K562 (cell line): ENCODE measurements at regions not wholly inside any gene's neighbourhood (a gene's known extent, or its start where the extent isn't known, plus 50 kb on each side); places are given as distances from the start of the nearest gene placed in this dataset.

Experiments used
- ATAC-seq: fragments of 200-7000 bp; cut with Tn5 transposase; 3 replicates; pipeline ENCODE4 v1.9.1; 2020; ENCODE audit warnings: moderate library complexity
- BruUV-seq: library from RNA; stranded (reverse); fragments of 400-500 nt; replicated peaks from 2 replicates; lab custom pipeline; 2021; lab: Mats Ljungman, UMichigan
- CTCF ChIA-PET: fragments of 300-600 bp; formaldehyde crosslinking; extraction: SDS; loops from one replicate; lab custom pipeline; 2021; ENCODE audit warnings: low intra/inter-chr PET ratio; lab: Yijun Ruan, JAX
- POLR2A ChIA-PET: fragments of 300-600, 350-650 bp; sonication (Branson Sonifier 250); formaldehyde crosslinking; extraction: SDS; loops from one replicate; lab custom pipeline; 2021; ENCODE audit warnings: antibody characterized with exemption, inconsistent platforms; lab: Yijun Ruan, JAX
- DNase-seq, 4 experiments: peaks; one replicate each; pipeline versions ENCODE4 v3.0.0 to v3.0.0-alpha.2; 2011 to 2018; ENCODE audit warnings: low spot score in 3 of 4, mixed read lengths in 3 of 4; ENCODE audit errors: extremely low read depth in 1 of 4
- FAIRE-seq: peaks from 2 replicates; lab custom pipeline; 2011; peaks lifted over from hg19 to GRCh38; lab: Jason Lieb, UNC
- H2AFZ ChIP-seq: 2 replicates; pipeline ENCODE4 v1.6.0; 2011; ENCODE audit warnings: low read depth, low read length, control low read depth, inconsistent platforms
- H3K27ac ChIP-seq: fragments of 200-600 bp; 3 replicates; pipeline ENCODE4 v1.8.0; 2011; ENCODE audit warnings: low read depth, mild to moderate bottlenecking, control low read depth, inconsistent platforms, low read length, moderate library complexity, mixed read lengths; ENCODE audit errors: extremely low read depth
- H3K27me3 ChIP-seq, 2 experiments: fragments of 300-600 bp in 1 of 2; 2 replicates in 1 of 2; 3 replicates in 1 of 2; pipeline versions ENCODE4 v1.6.0 to v1.8.0; 2011; ENCODE audit warnings: inconsistent platforms in 2 of 2, low read length in 2 of 2, mild to moderate bottlenecking in 1 of 2, mixed read lengths in 1 of 2, moderate library complexity in 1 of 2; ENCODE audit not compliant: control insufficient read depth in 2 of 2, insufficient read depth in 2 of 2
- H3K36me3 ChIP-seq: fragments of 300-600 bp; 3 replicates; pipeline ENCODE4 v1.8.0; 2011; ENCODE audit warnings: mild to moderate bottlenecking, low read length, inconsistent platforms; ENCODE audit not compliant: control insufficient read depth, insufficient read depth
- H3K4me1 ChIP-seq, 2 experiments: fragments of 200-600 bp in 1 of 2; replicated peaks in 1 of 2; 2 replicates in 1 of 2; 3 replicates in 1 of 2; pipeline versions ENCODE4 v1.5.1 to v1.8.0; 2011; ENCODE audit warnings: inconsistent platforms in 2 of 2, low read length in 2 of 2, mild to moderate bottlenecking in 1 of 2, mixed read lengths in 1 of 2, moderate library complexity in 1 of 2; ENCODE audit not compliant: control insufficient read depth in 2 of 2, insufficient read depth in 2 of 2
- H3K4me2 ChIP-seq: 2 replicates; pipeline ENCODE4 v1.6.1; 2011; ENCODE audit warnings: low read length, control low read depth, inconsistent platforms, mixed read lengths; ENCODE audit not compliant: insufficient read depth
- H3K4me3 ChIP-seq: fragments of 200-600 bp; sonication (generic), shearing (Covaris generic); 2 replicates; pipeline ENCODE4 v1.5.1; 2016; ENCODE audit warnings: control low read depth, inconsistent platforms
- H3K79me2 ChIP-seq: fragments of 200-600 bp; 3 replicates; pipeline ENCODE4 v1.8.0; 2011; ENCODE audit warnings: low read length, inconsistent platforms; ENCODE audit not compliant: control insufficient read depth, insufficient read depth
- H3K9ac ChIP-seq, 2 experiments: 2 replicates each; pipeline versions ENCODE4 v1.6.0 to v1.6.1; 2011; ENCODE audit warnings: low read depth in 2 of 2, low read length in 2 of 2, control low read depth in 1 of 2, inconsistent platforms in 1 of 2, mild to moderate bottlenecking in 1 of 2, mixed read lengths in 1 of 2; ENCODE audit not compliant: insufficient read depth in 1 of 2
- H3K9me1 ChIP-seq: one replicate; pipeline ENCODE4 v1.6.0; 2011; ENCODE audit warnings: inconsistent platforms, mild to moderate bottlenecking, low read length, moderate library complexity; ENCODE audit not compliant: control insufficient read depth, insufficient read depth
- H3K9me3 ChIP-seq: replicated peaks from 2 replicates; pipeline ENCODE4 v1.5.1; 2011; ENCODE audit warnings: low read depth, low read length, inconsistent platforms; ENCODE audit not compliant: control insufficient read depth, insufficient read depth
- H4K20me1 ChIP-seq: replicated peaks from 2 replicates; pipeline ENCODE4 v1.6.1; 2011; ENCODE audit warnings: low read length, inconsistent platforms, mixed read lengths; ENCODE audit not compliant: control insufficient read depth, insufficient read depth
- COPS2 ChIP-seq: fragments of 450-650 bp; conservative IDR thresholded peaks from 2 replicates; pipeline ENCODE4 v1.6.1; 2016; ENCODE audit warnings: mild to moderate bottlenecking, moderate library complexity
- HDGF ChIP-seq: fragments of 450-650 bp; IDR thresholded peaks from 2 replicates; pipeline ENCODE4 v1.6.1; 2016
- MTA1 ChIP-seq: fragments of 450-650 bp; IDR thresholded peaks from 2 replicates; pipeline ENCODE4 v1.6.1; 2017; ENCODE audit warnings: borderline replicate concordance
- RBFOX2 ChIP-seq: fragments of 200-400 bp; formaldehyde crosslinking; IDR thresholded peaks from 2 replicates; pipeline ENCODE4 v1.6.1; 2017; ENCODE audit warnings: low read depth, mild to moderate bottlenecking, low read length, moderate library complexity
- SIN3A ChIP-seq, 2 experiments: fragments of 150-350 bp in 1 of 2; IDR thresholded peaks; 2 replicates each; pipeline ENCODE4 v1.6.1; 2011 to 2016; ENCODE audit warnings: borderline replicate concordance in 2 of 2, low read depth in 2 of 2, low read length in 2 of 2, mild to moderate bottlenecking in 2 of 2, moderate library complexity in 2 of 2; ENCODE audit not compliant: control insufficient read depth in 1 of 2
- TAL1 ChIP-seq: fragments of 450-650 bp; IDR thresholded peaks from 2 replicates; pipeline ENCODE4 v1.6.1; 2016; ENCODE audit warnings: mild to moderate bottlenecking
- TARDBP ChIP-seq: fragments of 450-650 bp; IDR thresholded peaks from 2 replicates; pipeline ENCODE4 v1.6.1; 2016
- TRIM24 ChIP-seq, 2 experiments: fragments of 450-650 bp; IDR thresholded peaks; 2 replicates each; pipeline ENCODE4 v1.6.1; 2016
- ZNF77 ChIP-seq: fragments of 250-450 bp; sonication (Bioruptor Pico); IDR thresholded peaks from 2 replicates; pipeline ENCODE4 v1.5.0; 2020
- WGBS: fragments of 100-300 bp; shearing (Covaris generic); methylation state at CpG from one replicate; pipeline ENCODE4 v1.1.6; 2016; ENCODE audit warnings: low coverage, mixed read lengths; ENCODE audit not compliant: insufficient coverage; ENCODE audit errors: missing lambda C conversion rate; 5-methylcytosine and 5-hydroxymethylcytosine counted together
- in situ Hi-C: fragments of 300-500 bp; cut with MboI; formaldehyde crosslinking; loops from 4 replicates; pipeline ENCODE4 v1.15.0; 2018; ENCODE audit warnings: inconsistent platforms, mixed read lengths
- intact Hi-C: fragments of 100-400 bp; cut with micrococcal nuclease; formaldehyde crosslinking; loops from 2 replicates; pipeline ENCODE4 v1.14.2; 2022
- TF ChIP-seq, protein P1 (sequence below): sonication (generic); formaldehyde crosslinking; IDR thresholded peaks from 2 replicates; pipeline ENCODE4 v1.8.1; 2023; ENCODE audit warnings: mild to moderate bottlenecking, missing genetic modification reagents
- TF ChIP-seq, protein P2 (sequence below): fragments of 250-450 bp; sonication (Bioruptor Pico); IDR thresholded peaks from 2 replicates; pipeline ENCODE4 v1.4.0; 2020; ENCODE audit warnings: mild to moderate bottlenecking, moderate library complexity, borderline replicate concordance
- TF ChIP-seq, protein P3 (sequence below), 2 experiments: fragments of 200-800 bp in 1 of 2; sonication (Bioruptor generic) in 1 of 2; sonication (generic) in 1 of 2; formaldehyde crosslinking in 1 of 2; IDR thresholded peaks in 1 of 2; conservative IDR thresholded peaks in 1 of 2; 2 replicates each; pipeline versions ENCODE4 v1.5.0 to v1.6.1; 2016 to 2020; ENCODE audit warnings: missing compliant biosample characterization in 1 of 2, missing genetic modification characterization in 1 of 2, missing genetic modification reagents in 1 of 2
- TF ChIP-seq, protein P4 (sequence below): sonication (generic); formaldehyde crosslinking; IDR thresholded peaks from 2 replicates; pipeline ENCODE4 v1.4.0; 2020; ENCODE audit warnings: mild to moderate bottlenecking, missing genetic modification reagents

DNA sequence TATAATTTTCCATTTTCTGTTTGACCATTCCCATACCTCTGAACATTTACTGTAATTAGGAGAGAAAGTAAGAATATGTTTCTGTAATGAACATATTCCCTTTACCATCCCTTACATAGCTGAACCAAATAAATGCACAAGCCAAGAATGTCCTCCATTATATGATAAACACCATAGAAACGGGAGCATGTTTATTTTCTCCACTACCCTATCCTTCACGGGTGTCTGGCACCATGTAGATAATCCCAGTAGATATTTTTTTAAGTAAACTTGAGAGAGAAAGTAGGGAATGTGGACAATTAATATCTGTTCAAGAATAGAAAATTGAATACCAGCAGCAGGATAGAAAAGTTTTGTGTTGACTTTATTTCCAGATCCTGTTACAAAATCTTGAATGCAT lies 928.4 kb downstream of the EFNB2 start:
- H4K20me1 ChIP-seq, result no peaks in the 10 kb centered on the region
- no peaks in the 10 kb centered on the region for H3K36me3 ChIP-seq
- no TSS peak for BruUV-seq
- H3K79me2 ChIP-seq, result no peaks in the 10 kb centered on the region
- no peaks in the 10 kb centered on the region for H3K9me1 ChIP-seq
- no peak overlapping the region for H3K27ac ChIP-seq
- no peak overlapping the region for H3K4me3 ChIP-seq
- ATAC-seq, result no peak
- H3K9ac ChIP-seq, result no peak overlapping the region
- ChIA-PET CTCF (interaction anchor here (0.7 kb wide), 1 partner anchor 41 kb away, joined by 3 read pairs; no protein-coding TSS in a partner anchor), POLR2A (no interaction called here)
- in situ Hi-C loops (no loop called here), intact Hi-C loops (no loop called here)
- H3K4me1 ChIP-seq, result no peaks in the 10 kb centered on the region
- no peak overlapping the region for H3K4me2 ChIP-seq
- FAIRE-seq, result no peak
- no peaks in the 10 kb centered on the region for H3K9me3 ChIP-seq
- no peak overlapping the region for H2AFZ ChIP-seq
- 0% methylated on average over 2 of the region's 2 CpGs for WGBS
- H3K27me3 ChIP-seq, result no peaks in the 10 kb centered on the region
- DNase-seq, result no peak
- TF ChIP-seq ZNF77 (CRISPR knock-in tag) (no peak), MTA1 (no peak), TAL1 (no peak), HDGF (no peak), TARDBP (no peak), TRIM24 (IDR thresholded peaks at IDR 0.05) (no peak), SIN3A (IDR thresholded peaks at IDR 0.05; ENCODE audit: borderline replicate concordance in 2 of 2, control insufficient read depth in 1 of 2, low read depth in 2 of 2, low read length in 2 of 2) (no peak), RBFOX2 (no peak), COPS2 (no peak)
- TF ChIP-seq, protein P1, sequence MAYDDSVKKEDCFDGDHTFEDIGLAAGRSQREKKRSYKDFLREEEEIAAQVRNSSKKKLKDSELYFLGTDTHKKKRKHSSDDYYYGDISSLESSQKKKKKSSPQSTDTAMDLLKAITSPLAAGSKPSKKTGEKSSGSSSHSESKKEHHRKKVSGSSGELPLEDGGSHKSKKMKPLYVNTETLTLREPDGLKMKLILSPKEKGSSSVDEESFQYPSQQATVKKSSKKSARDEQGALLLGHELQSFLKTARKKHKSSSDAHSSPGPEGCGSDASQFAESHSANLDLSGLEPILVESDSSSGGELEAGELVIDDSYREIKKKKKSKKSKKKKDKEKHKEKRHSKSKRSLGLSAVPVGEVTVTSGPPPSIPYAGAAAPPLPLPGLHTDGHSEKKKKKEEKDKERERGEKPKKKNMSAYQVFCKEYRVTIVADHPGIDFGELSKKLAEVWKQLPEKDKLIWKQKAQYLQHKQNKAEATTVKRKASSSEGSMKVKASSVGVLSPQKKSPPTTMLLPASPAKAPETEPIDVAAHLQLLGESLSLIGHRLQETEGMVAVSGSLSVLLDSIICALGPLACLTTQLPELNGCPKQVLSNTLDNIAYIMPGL (CRISPR knock-in tag), result no peak
- TF ChIP-seq, protein P2, sequence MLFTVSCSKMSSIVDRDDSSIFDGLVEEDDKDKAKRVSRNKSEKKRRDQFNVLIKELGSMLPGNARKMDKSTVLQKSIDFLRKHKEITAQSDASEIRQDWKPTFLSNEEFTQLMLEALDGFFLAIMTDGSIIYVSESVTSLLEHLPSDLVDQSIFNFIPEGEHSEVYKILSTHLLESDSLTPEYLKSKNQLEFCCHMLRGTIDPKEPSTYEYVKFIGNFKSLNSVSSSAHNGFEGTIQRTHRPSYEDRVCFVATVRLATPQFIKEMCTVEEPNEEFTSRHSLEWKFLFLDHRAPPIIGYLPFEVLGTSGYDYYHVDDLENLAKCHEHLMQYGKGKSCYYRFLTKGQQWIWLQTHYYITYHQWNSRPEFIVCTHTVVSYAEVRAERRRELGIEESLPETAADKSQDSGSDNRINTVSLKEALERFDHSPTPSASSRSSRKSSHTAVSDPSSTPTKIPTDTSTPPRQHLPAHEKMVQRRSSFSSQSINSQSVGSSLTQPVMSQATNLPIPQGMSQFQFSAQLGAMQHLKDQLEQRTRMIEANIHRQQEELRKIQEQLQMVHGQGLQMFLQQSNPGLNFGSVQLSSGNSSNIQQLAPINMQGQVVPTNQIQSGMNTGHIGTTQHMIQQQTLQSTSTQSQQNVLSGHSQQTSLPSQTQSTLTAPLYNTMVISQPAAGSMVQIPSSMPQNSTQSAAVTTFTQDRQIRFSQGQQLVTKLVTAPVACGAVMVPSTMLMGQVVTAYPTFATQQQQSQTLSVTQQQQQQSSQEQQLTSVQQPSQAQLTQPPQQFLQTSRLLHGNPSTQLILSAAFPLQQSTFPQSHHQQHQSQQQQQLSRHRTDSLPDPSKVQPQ (CRISPR knock-in tag), result no peak
- TF ChIP-seq, protein P3, sequence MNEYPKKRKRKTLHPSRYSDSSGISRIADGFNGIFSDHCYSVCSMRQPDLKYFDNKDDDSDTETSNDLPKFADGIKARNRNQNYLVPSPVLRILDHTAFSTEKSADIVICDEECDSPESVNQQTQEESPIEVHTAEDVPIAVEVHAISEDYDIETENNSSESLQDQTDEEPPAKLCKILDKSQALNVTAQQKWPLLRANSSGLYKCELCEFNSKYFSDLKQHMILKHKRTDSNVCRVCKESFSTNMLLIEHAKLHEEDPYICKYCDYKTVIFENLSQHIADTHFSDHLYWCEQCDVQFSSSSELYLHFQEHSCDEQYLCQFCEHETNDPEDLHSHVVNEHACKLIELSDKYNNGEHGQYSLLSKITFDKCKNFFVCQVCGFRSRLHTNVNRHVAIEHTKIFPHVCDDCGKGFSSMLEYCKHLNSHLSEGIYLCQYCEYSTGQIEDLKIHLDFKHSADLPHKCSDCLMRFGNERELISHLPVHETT (CRISPR knock-in tag; conservative IDR thresholded peaks at IDR 0.05 in 1 of 2, IDR thresholded peaks at IDR 0.05 in 1 of 2), result no peak
- TF ChIP-seq, protein P4, sequence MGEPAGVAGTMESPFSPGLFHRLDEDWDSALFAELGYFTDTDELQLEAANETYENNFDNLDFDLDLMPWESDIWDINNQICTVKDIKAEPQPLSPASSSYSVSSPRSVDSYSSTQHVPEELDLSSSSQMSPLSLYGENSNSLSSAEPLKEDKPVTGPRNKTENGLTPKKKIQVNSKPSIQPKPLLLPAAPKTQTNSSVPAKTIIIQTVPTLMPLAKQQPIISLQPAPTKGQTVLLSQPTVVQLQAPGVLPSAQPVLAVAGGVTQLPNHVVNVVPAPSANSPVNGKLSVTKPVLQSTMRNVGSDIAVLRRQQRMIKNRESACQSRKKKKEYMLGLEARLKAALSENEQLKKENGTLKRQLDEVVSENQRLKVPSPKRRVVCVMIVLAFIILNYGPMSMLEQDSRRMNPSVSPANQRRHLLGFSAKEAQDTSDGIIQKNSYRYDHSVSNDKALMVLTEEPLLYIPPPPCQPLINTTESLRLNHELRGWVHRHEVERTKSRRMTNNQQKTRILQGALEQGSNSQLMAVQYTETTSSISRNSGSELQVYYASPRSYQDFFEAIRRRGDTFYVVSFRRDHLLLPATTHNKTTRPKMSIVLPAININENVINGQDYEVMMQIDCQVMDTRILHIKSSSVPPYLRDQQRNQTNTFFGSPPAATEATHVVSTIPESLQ (CRISPR knock-in tag), result no peak
